T-helper 2 cell treated with Interferon-gamma antibody and Interleukin-4, amounts not matched to agents 5 μg/mL and 100 μg/mL, for 36 hours (primary cell): ENCODE measurements at regions not wholly inside any gene's neighbourhood (a gene's known extent, or its start where the extent isn't known, plus 50 kb on each side); places are given as distances from the start of the nearest gene placed in this dataset.
"Not testable (repeated sequence)": the region's sequence is repeated elsewhere in the genome, so short reads cannot be mapped to it uniquely, and the experiment has no call there.

Experiments used
- DNase-seq: peaks from one replicate; pipeline ENCODE4 v3.0.0; 2021; ENCODE audit warnings: low spot score
- H3K27ac Mint-ChIP-seq: one replicate; pipeline ENCODE4 v1.8.0; 2021; ENCODE audit warnings: mild to moderate bottlenecking, mixed read lengths
- H3K27me3 Mint-ChIP-seq: one replicate; pipeline ENCODE4 v1.8.0; 2021; ENCODE audit warnings: low read depth, mixed read lengths
- H3K36me3 Mint-ChIP-seq: one replicate; pipeline ENCODE4 v1.8.0; 2021; ENCODE audit warnings: low read depth, mixed read lengths
- H3K4me1 Mint-ChIP-seq: one replicate; pipeline ENCODE4 v1.8.0; 2021; ENCODE audit warnings: low read depth, mixed read lengths
- H3K4me3 Mint-ChIP-seq: one replicate; pipeline ENCODE4 v1.8.0; 2022; ENCODE audit warnings: mild to moderate bottlenecking, moderate library complexity, mixed read lengths
- H3K9me3 Mint-ChIP-seq: one replicate; pipeline ENCODE4 v1.8.0; 2021; ENCODE audit warnings: mixed read lengths

DNA sequence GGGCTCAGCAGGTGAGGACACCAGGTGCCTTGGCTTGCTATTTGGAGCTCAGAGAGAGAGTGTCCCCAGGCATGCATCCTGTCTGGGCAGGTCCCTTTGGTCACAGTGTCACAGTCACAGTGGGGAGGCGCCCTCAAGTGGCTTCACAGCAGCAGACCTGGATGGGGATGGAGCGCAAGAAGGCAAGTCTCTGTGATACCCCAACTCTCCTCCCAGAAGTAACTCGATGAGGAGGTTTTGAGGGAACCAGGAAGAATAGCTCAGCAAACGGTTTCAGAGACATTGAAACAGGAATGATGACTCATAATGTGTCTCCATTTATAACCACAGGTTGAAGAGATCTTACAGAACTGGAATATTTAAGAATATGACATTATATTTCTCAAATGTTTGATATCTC is 66.5 kb upstream of the SH3GL3 start:
- H3K27ac Mint-ChIP-seq: peak overlapping the region; percentile 20
- H3K27me3 Mint-ChIP-seq: peaks cover 39% of the 10 kb centered on the region
- no peaks in the 10 kb centered on the region for H3K36me3 Mint-ChIP-seq
- no peaks in the 10 kb centered on the region for H3K9me3 Mint-ChIP-seq
- DNase-seq: peak; percentile 10
- peaks cover 8% of the 10 kb centered on the region for H3K4me1 Mint-ChIP-seq
- no peak overlapping the region for H3K4me3 Mint-ChIP-seq

DNA sequence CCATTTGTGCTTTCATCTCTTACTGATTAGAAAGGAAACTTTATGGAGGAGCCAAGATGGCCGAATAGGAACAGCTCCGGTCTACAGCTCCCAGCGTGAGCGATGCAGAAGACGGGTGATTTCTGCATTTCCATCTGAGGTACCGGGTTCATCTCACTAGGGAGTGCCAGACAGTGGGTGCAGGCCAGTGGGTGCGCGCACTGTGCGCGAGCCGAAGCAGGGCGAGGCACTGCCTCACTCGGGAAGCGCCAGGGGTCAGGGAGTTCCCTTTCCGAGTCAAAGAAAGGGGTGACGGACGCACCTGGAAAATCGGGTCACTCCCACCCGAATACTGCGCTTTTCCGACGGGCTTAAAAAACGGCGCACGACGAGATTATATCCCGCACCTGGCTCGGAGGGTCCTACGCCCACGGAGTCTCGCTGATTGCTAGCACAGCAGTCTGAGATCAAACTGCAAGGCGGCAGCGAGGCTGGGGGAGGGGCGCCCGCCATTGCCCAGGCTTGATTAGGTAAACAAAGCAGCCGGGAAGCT is 63.5 kb upstream of the SH3GL3 start:
- H3K4me3 Mint-ChIP-seq, DNase-seq, H3K9me3 Mint-ChIP-seq, H3K36me3 Mint-ChIP-seq, H3K27ac Mint-ChIP-seq, H3K4me1 Mint-ChIP-seq: not testable (repeated sequence)
- peaks cover 17% of the 10 kb centered on the region for H3K27me3 Mint-ChIP-seq

- Mint-ChIP-seq H3K27me3 (no peaks in the 10 kb centered on the region), H3K27ac (no peak overlapping the region), H3K9me3 (no peaks in the 10 kb centered on the region), H3K36me3 (no peaks in the 10 kb centered on the region), H3K4me1 (no peaks in the 10 kb centered on the region), H3K4me3 (no peak overlapping the region)
- DNase-seq: no peak
Measured at GRCh38 chr15:83396101-83396500, 51.0 kb upstream of the SH3GL3 start.
